ENCODE measurements at regions not wholly inside any gene's neighbourhood (a gene's known extent, or its start where the extent isn't known, plus 50 kb on each side); places are given as distances from the start of the nearest gene placed in this dataset.

- ChIA-PET POLR2A (no interaction called here), CTCF (no interaction called here)
- Histone ChIP-seq H3K36me3 (ENCODE audit: control insufficient read depth, insufficient read depth, low read length) (no peaks in the 10 kb centered on the region), H3K4me3 (ENCODE audit: low read depth, low read length) (no peak overlapping the region), H3K27me3 (ENCODE audit: control insufficient read depth, insufficient read depth, low read length) (no peaks in the 10 kb centered on the region)
- no peak for TF ChIP-seq CTCF (IDR thresholded peaks at IDR 0.05; ENCODE audit: insufficient read depth, low read depth, low read length)
- no peak for DNase-seq (ENCODE audit: low read depth)
Observed at GRCh38 chr3:28637742-28638141, 289.1 kb upstream of the AZI2 start.

- ChIA-PET CTCF (interaction anchor here (1.6 kb wide), 1 partner anchor 23 kb away, joined by 3 read pairs; no protein-coding TSS in a partner anchor), POLR2A (no interaction called here)
- DNase-seq (ENCODE audit: low read depth) = no peak
- Histone ChIP-seq H3K27me3 (ENCODE audit: control insufficient read depth, insufficient read depth, low read length) (no peaks in the 10 kb centered on the region), H3K4me3 (ENCODE audit: low read depth, low read length) (no peak overlapping the region), H3K36me3 (ENCODE audit: control insufficient read depth, insufficient read depth, low read length) (no peaks in the 10 kb centered on the region)
- TF ChIP-seq CTCF (IDR thresholded peaks at IDR 0.05; ENCODE audit: insufficient read depth, low read depth, low read length) = no peak
Observed at GRCh38 chr3:28645149-28645548, 296.5 kb upstream of the AZI2 start.

GRCh38 chr3:28646435-28646834 lies 297.8 kb upstream of the AZI2 start:
- ChIA-PET POLR2A (no interaction called here), CTCF (interaction anchor here (1.6 kb wide), 1 partner anchor 22 kb away, joined by 3 read pairs; no protein-coding TSS in a partner anchor)
- Histone ChIP-seq H3K4me3 (ENCODE audit: low read depth, low read length) (no peak overlapping the region), H3K27me3 (ENCODE audit: control insufficient read depth, insufficient read depth, low read length) (no peaks in the 10 kb centered on the region), H3K36me3 (ENCODE audit: control insufficient read depth, insufficient read depth, low read length) (no peaks in the 10 kb centered on the region)
- no peak for TF ChIP-seq CTCF (IDR thresholded peaks at IDR 0.05; ENCODE audit: insufficient read depth, low read depth, low read length)
- no peak for DNase-seq (ENCODE audit: low read depth)

GRCh38 chr3:28649266-28649665 lies 300.6 kb upstream of the AZI2 start:
- CTCF ChIA-PET = interaction anchor here (2.2 kb wide), 1 partner anchor 19 kb away, joined by 9 read pairs; no protein-coding TSS in a partner anchor
- H3K36me3 ChIP-seq (ENCODE audit: control insufficient read depth, insufficient read depth, low read length) = no peaks in the 10 kb centered on the region
- POLR2A ChIA-PET = no interaction called here
- H3K27me3 ChIP-seq (ENCODE audit: control insufficient read depth, insufficient read depth, low read length) = no peaks in the 10 kb centered on the region
- DNase-seq (ENCODE audit: low read depth) = no peak
- H3K4me3 ChIP-seq (ENCODE audit: low read depth, low read length) = no peak overlapping the region
- TF ChIP-seq CTCF (IDR thresholded peaks at IDR 0.05; ENCODE audit: insufficient read depth, low read depth, low read length) = no peak

- Histone ChIP-seq H3K27me3 (ENCODE audit: control insufficient read depth, insufficient read depth, low read length) (no peaks in the 10 kb centered on the region), H3K4me3 (ENCODE audit: low read depth, low read length) (no peak overlapping the region), H3K36me3 (ENCODE audit: control insufficient read depth, insufficient read depth, low read length) (no peaks in the 10 kb centered on the region)
- no peak for DNase-seq (ENCODE audit: low read depth)
- ChIA-PET CTCF (interaction anchor here (2.2 kb wide), 1 partner anchor 17 kb away, joined by 9 read pairs; no protein-coding TSS in a partner anchor), POLR2A (no interaction called here)
- no peak for TF ChIP-seq CTCF (IDR thresholded peaks at IDR 0.05; ENCODE audit: insufficient read depth, low read depth, low read length)
Observed at GRCh38 chr3:28651159-28651558, 302.5 kb upstream of the AZI2 start.

Measured in BJ (cell line).